M059J (cell line): ENCODE measurements at regions not wholly inside any gene's neighbourhood (a gene's known extent, or its start where the extent isn't known, plus 50 kb on each side); places are given as distances from the start of the nearest gene placed in this dataset.
"Not testable (repeated sequence)": the region's sequence is repeated elsewhere in the genome, so short reads cannot be mapped to it uniquely, and the experiment has no call there.

Experiments
- DNase-seq: peaks from one replicate; pipeline ENCODE4 v3.0.0-alpha.2; 2012; ENCODE audit warnings: low read depth

DNA sequence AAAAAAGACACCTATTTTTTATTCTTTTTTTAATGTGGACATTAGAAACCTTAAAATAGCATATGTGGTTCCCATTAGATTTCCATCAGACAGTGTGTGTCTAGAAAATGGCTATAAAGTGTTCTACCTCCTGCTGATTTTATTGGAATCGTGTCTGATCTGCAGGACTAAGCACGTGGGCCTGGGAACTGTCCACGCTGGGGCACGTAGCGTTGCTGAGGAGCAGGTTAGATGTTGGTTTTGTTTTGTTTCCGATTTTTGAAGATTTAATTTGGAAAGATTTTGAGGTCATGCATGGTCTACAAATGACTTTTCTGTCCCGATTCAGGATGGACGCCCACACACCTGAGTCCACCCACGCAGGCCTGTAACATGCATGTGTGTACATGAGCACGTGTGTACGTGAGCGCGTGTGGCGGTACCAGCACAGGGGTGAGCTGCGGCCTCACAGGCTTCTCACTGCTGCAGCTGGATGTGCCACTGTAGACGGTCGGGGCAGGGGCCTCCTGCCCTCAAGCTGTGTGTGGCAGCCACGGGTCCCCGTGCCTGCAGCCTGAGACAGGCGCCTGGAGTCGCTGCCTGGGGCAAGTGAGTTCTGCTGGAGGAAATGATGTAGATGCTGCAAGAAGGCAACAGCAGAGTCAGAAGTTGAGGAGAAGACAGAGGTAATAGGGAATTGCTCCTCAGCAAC, 99.7 kb upstream of the CTDP1 start:
- no peak for DNase-seq

DNA sequence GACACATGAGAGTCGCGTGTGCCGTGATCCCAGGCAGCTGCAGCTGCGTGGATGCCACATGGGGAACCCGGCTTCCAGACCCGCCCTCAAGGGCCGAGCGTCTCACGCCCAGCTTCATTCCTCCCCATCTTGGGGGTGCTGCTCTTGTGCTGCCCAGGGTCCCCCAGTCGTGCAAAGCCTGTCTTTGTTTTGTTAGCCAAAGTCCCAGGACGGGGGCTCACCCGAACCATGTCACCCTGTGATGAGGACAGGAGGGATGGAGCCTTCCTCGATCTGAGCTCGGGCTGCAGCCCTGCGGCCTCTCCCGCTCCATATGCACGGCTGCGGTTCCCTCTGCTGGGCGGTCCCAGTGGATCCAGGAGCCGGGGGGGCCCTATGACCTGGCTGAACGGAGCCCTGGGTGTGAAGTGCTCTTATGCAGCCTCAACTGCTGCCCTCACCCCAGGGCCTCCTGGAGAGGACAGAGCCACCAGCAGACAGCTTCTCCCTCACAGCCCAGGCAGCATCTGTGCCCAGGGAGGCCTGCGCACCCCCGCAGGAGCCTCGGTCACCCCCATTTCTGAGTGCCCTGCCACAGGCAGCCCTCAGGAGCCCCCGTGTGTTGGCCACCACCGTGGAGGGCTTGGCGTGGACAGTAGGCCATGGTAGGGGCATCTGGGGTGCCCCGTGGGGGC, 99.0 kb upstream of the CTDP1 start:
- DNase-seq, result no peak

DNA sequence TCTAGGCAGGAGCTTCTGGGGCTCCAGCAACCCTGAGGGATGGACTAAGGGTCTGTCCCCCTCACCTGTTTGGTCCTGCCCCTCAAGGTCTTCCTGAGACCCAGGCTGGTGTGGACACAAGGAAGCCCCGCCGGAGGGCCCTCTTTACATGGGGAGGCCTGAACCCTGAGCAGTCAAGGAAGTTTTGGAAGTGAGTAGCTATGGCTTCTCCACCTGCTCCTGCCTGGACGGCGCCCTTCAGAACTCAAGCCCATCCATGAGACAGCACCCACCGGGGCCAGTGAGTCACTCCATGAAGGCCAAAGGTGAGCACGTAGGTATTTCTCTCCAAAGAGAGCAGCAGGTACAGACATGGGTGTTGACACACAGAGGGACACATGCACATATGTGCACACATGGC, 98.2 kb upstream of the CTDP1 start:
- DNase-seq, result no peak

DNA sequence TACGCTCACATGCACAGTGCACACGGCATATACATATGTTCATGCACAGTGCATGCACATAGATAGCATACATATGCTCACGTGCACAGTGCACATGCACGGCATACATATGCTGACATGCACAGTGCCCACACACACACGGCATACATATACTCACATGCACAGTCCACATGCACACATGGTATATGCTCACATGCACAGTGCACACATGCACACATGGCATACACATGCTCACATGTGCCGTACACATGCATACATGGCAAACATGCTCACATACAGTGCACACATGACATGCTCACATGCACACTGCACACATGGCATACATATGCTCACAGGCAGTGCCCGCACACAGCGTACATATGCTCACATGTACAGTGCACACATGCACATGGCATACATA, 97.7 kb upstream of the CTDP1 start:
- DNase-seq, result no peak

DNA sequence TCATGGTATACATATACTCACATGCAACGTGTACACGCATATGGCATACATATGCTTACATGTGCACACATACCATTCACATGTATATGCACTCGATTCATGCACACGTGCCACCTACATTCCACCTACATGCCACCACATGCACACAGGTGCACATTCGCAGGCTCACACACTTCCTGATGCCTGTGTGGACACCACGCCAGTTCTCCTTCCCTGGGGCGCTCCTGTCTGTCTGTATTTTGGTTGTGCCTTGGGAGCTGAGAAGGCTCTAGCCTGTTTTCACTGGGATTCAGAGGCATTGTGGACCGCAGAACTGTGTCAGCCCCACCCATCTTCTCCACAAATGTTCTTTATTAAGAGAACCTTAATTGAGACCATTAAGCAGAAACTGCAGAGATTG, 96.6 kb upstream of the CTDP1 start:
- no peak for DNase-seq

DNA sequence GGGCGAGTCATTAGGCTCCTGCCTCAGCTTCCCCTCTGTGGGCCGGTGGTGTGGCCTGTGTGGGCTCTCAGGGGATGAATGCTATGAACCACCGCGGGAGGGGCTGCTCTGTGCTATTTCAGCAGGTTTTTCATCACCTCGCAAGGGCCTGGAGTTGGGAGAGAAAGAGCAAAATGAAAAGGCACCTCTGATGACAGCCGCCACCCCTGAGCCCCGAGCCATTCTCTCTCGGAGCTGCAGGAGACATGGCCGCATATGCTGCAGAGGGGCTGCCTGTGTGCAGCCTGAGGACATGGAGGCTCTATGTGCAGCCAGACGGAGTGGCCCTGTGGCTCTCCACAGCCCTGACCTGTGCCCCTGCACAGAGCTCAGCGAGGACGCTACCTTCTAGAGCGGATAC, 96.2 kb upstream of the CTDP1 start:
- DNase-seq, result no peak

DNA sequence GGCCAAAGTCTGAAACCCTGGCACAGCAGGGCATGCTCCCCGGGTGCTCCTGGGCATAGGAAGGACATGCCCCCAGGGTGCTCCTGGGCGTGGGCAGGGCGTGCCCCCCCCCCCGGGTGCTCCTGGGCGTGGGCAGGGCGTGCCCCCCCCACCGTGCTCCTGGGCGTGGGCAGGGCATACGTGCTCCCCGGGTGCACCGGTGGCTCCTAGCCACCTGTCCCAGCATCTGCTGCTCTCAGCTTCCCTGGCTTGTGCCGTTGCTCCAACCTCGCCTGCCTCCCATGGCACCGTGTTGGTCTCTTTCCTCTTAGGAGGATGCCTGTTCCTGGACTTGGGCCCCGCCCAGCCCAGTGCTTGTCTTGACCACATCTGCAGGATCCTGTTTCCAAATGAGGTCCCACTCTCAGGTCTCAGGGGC, 95.6 kb upstream of the CTDP1 start:
- no peak for DNase-seq

DNA sequence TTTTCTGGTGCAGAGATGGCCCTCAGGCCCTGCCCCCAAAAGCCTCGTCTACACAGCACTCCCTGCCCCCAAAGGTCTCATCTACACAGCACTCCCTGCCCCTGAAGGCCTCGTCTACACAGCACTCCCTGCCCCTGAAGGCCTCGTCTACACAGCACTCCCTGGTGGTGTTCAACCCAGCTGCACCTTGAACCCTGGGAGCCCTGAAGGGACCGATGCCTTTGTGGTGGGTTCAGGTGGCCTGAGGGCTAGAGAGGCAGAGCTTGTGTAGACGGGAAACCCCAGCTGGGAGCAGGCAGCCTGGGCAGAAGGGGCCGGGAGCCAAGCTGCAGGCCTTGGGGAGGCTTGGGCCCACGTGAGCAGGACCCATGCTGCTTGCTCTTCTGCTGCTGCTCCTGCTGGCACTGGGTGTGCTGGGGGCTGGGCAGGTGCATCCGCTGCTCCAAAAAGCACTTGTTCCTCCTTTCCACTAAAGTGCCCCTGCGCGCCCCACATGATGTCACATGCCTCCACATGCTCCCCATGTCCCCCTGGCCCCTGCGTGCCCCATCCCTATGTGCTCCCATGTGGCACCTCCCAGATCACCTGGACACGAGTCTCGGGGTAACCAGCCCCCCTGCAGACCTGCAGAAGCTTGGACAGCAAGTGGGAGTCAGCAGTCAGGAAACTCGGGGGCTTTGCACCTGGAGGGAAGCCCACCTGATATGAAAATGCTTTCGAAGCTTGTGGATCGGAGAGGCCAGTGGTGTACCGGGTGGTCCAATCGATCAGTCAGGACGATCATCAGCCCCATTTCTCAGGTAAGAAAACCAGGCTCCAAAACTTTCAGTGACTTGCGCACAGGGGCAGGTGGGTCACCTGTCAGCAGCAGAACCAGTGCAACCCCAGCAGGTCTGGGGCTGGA, 94.9 kb upstream of the CTDP1 start:
- no peak for DNase-seq

DNA sequence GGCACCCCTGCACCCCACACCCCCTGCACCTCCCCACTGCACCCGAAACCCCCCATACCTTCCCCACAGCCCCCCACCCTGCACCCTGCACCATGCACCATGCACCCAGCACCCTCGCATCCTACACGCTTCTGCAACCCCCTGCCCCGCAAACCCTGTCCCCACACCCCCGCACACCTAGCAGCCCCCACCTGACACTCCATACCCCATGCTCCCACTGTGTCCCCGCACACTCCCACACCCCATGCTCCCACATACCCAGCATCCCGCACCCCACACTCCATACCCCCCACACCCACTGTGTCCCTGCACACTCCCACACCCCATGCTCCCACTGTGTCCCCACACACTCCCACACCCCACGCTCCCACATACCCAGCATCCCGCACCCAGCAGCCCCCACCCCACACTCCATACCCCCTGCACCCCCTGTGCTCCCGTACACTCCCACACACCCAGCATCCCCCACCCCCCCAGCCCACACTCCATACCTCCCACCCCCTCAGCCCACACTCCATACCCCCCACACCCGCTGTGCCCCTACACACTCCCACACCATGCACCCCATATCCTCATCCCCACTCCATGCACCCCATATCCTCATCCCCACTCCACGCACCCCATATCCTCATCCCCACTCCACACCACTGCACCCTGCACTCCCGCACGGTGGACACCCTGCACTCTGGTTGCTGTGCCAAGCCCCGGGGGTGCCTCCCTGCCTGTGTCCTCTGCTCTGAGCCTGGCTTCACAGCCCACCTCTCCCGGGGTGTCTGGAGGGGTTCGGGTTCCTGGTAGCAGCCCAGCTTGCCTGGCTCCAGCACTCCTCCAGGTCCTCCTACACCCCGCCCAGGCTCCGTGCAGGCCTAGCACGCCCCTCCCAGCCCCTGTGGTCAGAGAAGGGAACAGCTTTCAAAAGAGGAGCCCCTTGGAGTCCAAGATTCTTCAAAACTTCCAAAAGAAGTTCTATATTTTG, 93.9 kb upstream of the CTDP1 start:
- no peak for DNase-seq

DNA sequence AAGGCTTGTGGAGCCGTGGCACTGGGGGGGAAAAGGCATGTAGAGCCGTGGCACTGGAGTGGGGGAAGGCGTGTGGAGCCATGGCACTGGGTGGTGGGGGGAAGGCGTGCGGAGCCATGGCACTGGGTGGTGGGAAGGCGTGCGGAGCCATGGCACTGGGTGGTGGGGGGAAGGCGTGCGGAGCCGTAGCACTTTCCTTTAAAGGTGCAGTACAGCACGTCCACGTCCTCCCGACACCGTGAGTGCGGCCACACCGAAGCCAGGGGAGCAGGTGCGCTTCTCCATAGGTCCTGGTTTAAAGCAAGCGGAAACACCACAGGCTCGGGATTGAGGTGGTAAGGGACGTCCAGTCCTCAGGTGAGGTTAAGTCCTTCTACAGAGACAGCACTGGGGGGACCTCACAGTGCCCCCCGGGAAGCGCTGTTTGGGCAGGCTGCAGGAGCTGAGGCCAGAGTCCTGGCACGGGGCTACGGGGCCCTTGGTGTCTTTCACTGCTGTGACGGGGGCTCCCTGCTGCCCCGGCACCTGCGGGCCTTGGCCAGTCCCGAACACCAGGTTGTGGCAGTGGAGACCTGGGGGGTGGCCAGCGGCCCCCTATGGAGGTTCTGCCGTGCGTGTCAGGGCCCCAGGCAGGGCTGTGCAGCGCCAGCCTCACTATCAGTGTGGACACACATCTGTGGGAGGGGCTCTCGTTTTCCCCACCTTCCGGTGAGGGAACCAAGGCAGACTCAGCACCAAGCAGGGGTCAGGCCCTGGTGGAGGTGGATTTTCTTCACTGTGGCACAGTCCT, 93.0 kb upstream of the CTDP1 start:
- DNase-seq, result no peak

DNA sequence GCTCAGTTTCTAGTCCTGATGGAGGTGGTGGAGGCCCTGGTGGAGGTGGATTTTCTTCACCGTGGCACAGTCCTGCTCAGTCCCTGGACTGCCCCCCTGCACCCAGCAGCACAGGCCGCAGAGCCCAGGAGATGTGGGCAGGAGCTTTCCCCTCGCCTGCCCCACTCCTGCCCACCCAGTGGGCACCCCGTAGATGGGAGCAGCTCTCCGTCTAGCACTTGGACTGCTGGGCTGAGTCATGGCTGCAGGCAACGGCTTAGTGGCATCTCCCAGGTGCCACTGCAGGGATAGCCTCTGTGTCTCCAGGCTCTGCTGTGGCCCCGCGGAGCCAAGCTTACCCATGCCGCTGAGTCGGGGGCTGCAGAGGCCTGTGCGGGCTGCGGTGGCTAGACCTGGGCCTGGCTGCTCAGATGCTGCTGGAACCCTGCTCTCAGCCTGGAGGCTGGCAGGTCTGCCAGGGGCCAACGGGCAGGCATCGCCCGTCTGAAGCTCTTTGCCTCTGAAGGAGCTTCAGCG, 92.3 kb upstream of the CTDP1 start:
- no peak for DNase-seq

DNA sequence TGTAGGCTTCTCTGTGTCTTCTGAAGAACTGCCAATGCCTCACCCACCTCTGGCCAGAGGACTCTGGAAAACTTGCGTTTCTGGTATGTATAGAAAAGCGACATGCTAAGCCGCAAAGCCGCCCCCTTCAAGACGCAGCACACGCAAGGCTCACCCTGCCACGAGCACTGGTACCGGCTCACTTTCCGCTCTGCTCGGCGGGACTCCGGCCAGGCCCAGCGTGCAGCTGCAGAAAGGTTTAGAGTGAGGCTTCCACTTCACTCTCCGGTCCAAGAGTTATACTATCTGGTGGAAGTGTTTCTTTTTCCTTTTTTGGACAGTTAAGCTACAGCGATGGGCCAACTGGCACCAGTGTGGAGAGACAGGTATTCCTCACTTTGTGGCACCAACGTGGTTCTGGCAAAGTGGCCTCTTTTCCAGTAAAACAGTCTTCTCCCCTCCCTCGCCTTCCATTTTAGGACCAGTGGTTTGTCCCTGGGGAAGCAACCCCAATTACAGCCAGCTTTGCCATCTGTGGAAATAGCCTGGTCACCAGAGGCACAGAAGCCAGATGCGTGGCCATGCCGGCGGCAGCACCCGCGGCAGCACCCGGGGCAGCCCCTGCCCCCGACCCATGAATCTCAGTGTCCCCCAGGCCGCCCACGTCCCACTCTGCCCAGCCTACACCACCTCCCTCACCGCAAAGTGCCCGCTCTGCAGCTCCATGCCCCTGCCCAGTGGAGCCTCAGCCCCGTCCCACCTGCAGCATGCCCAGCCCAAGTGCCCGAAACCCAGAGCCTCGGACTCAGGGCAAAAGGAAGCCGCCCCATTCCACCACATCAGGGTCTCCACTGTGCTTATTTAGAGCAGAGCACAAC, 91.6 kb upstream of the CTDP1 start:
- DNase-seq, result no peak

DNA sequence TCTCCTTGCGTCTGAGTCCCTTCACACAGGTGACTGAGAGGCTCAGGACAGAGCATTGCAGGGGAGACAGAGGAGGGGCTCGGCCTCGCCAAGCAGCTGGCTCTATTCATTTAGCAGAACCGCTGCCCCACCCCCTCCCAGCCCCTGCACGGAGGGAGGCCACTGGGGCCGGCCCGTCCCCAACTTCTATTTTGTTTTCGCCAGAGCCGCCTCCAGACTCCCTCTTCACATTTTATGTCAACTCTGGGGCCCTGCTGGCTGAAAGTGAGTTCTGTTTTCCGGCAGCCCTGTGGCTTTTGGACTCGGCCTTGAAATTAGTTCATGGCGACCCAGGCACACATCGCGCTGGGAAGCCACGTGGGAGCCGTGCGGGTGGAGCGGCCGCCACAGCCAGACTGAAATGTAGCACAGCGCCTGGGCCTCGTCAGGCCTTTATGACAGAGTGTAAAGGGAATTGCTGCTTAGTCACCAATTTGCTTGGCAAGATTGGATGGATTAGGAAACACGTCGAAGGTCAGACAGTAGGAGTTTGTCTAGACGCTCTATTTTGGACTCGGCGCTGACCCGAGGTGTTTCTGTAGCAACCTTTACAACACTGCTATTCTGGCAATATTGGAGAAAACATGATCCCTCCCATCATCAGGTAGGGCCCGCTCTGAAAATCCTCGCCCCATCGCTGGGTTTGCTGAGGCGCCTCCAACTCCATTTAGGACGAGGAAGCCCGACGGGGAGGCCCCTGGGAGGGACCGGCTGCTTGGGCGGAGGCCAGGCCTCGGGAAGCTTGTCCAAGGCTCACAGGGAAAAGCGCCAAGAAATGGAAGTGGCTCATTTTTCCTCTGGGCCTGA, 90.7 kb upstream of the CTDP1 start:
- peak; percentile 56 for DNase-seq

DNA sequence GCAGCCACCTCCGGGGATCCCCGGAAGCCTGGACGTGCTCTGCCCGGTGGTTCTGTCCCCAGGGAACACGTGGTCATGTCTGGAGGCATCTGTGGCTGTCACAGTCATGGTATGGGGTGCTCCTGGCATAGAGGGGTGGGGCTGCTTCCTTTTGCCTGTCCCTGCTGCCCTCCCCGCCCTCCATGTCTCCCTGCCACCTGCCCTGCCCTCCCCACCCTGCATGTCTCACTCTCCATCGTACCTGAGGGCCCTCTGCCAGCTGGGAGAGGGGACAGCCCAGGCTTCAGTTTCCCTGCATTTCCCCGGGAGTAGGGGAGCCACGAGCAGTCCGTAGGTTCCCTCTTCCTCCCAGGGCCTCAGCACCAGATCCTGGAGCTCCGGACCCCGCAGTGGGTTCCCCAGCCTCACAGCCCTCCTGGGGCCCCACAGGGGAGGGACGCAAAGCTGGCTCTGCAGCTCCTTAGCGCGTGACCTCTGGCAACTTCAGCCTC, 90.0 kb upstream of the CTDP1 start:
- DNase-seq, result no peak

DNA sequence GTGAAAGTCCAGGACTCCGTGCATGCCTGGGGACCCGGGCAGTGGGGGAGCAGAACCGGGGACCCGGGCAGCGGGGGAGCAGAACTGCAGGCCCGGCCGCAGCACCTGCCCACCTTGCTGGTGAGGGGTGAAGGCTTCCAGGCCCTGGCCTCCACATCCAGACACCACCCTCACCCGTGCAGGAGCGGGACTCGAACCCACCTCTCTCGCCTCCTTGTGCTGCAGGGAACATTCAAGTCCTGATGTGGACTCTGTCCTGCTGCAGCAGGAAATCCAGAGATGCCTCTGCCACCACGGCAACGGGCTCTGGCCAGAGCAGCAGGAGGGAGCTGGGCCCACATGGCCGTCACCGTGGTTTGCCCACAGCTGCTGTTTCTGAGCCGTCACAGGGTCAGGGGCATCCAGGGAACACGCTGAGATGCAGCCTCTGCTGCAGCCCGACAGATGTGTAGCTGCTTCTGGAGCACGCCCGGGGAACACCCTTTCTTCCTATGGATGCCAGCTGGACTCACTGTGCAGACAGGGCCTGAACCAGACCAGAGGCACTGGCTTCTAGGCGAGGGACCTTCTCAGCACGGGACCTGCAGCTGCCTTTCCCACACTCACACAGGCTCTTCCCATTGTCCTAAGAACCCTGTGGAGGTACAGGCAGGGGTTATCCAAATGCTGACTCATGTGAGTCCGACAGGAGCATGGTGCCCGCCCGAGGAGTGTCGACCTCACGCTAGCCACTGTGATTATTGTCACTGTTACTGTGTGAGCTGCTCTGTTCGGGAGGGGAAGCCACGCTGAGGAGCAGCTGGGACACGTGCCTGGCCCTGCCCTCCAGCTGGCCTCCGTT, 89.2 kb upstream of the CTDP1 start:
- DNase-seq, result peak; percentile 14

DNA sequence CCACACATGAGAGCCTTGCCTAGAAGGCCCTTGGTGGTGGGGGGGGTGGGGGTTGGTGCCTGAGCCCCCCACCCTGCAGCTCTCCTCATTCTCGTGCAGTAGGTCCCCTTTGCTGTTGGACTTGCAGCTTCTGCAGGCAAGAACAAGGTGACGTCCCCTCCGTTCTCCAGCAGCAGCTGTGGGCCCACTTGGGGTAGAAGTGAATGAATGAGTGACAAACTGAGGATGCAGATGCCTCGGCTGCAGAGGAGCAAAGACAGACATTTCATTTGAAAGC, 88.6 kb upstream of the CTDP1 start:
- no peak for DNase-seq

DNA sequence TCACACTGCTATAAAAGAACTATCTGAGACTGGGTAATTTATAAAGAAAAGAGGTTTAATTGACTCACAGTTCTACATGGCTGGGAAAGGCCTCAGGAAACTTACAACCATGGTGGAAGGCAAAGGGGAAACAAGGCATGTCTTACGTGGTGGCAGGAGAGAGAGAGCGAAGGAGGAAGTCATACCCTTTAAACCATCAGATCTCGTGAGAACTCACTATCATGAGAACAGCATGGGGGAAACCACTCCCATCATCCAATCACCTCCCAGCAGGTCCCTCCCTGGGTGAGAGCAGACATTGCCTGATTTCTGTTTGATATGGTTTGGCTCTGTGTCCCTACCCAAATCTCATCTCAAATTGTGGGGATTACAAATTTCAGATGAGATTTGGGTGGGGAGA, 86.9 kb upstream of the CTDP1 start:
- DNase-seq, result not testable (repeated sequence)

DNA sequence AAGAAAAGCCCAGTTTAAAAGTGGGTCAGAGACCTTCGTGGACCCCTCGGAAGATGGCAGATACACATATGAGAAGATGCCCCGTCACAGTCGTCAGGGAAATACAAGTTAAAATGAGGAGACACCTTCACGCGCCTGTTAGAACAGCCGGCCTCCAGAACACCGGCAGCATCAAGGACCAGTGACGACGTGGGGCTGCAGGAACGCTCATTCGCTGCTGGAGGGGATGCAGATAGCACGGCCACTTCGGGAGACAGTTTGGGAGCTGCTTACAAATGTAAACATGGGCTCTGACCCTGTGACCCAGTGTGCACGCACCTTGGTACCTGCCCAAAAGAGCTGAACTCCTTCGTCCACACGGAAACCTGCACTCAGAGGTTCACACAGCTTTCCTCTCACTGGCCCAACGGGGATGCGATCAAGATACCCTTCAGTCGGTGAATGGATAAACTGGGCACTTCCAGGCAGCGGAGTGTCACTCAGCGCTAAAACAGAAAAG, 83.7 kb upstream of the CTDP1 start:
- DNase-seq, result no peak
